ENCODE measurements at regions not wholly inside any gene's neighbourhood (a gene's known extent, or its start where the extent isn't known, plus 50 kb on each side); places are given as distances from the start of the nearest gene placed in this dataset.

DNA sequence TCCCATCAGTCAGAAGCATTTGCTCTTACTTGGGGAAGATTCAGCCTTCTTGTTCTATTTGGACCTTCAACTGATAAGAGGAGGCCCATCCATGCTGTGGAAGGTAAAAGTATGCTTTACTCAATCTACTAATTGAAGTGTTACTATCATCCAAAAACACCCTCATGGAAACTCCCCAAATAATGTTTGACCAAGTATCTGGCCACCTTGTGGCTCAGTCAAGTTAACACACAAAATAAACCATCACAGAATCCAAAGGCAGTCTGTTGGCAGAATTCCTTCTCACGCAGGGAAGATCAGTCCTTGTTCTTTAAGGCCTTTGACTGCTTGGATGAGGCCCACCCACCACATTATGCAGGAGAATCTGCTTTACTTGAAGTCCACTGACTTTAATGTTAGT, 531.2 kb upstream of the SMIM21 start:
- no peak overlapping the region for H3K27ac Mint-ChIP-seq
- no peaks in the 10 kb centered on the region for H3K4me1 Mint-ChIP-seq (ENCODE audit: low read depth)
- H3K36me3 Mint-ChIP-seq (ENCODE audit: low read depth): no peaks in the 10 kb centered on the region
- no peaks in the 10 kb centered on the region for H3K27me3 Mint-ChIP-seq
- peaks cover 7% of the 10 kb centered on the region for H3K9me3 Mint-ChIP-seq
- intact Hi-C loops (cut with micrococcal nuclease): no loop called here
- H3K4me3 Mint-ChIP-seq: no peak overlapping the region

DNA sequence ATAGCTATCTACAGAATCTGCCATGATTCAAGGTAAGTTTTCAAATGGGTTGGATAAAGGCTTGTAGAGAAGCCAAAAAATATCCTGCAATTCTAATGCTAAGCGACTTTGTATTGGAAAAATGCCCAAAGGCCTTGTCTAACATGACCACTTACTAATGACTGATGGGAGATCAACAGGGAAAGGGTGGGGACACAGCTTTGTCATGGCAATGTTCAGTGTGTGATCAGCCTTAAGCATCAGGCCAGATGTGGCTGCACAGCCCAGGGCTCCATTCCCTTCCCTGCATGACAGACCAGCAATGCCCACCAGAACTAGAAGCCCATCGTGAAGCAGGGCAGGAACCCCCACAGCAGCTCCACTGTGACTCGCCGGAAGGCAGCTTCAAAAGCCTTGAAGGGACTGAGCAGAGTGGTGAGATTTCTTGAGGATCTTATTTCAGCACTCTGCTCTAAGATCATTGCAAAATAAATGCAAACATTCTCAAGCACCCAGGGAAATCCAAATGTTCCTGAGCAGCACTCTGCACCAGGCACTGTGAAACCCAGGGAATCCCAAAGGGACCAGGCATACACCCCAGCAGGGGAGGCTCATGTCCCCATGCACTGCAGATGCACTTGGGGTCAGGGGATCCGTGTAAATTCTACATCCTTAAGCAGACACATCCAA, 517.9 kb upstream of the SMIM21 start:
- Mint-ChIP-seq H3K4me3 (no peak overlapping the region), H3K27ac (no peak overlapping the region), H3K4me1 (ENCODE audit: low read depth) (no peaks in the 10 kb centered on the region)

DNA sequence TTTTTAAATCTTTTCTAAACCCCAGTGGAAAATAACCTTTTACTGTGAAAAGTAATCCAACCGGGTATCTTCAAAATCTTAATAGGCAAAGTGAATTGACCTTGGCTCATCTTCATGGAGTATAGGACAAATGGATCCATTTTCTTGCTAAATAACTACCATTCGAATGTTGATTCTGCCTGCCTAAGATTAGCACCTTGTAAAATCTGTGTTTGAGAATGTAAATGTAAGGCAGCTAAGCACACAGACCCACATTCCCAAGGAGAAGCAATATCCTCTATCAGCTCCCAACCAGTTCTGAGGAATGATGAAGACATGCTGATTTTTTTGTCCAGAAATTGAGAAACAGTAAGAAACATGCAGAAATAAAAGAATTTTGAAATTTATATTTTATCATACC, 509.8 kb upstream of the SMIM21 start:
- no peaks in the 10 kb centered on the region for H3K27me3 Mint-ChIP-seq
- H3K4me3 Mint-ChIP-seq: no peak overlapping the region
- peaks cover 7% of the 10 kb centered on the region for H3K9me3 Mint-ChIP-seq
- H3K27ac Mint-ChIP-seq: no peak overlapping the region
- intact Hi-C loops (cut with micrococcal nuclease): no loop called here
- no peaks in the 10 kb centered on the region for H3K4me1 Mint-ChIP-seq (ENCODE audit: low read depth)
- no peaks in the 10 kb centered on the region for H3K36me3 Mint-ChIP-seq (ENCODE audit: low read depth)

More for the DNA sequence above, 517.9 kb upstream of the SMIM21 start:
- no peaks in the 10 kb centered on the region for H3K36me3 Mint-ChIP-seq (ENCODE audit: low read depth)
- intact Hi-C loops (cut with micrococcal nuclease): no loop called here
- no peaks in the 10 kb centered on the region for H3K27me3 Mint-ChIP-seq
- peaks cover 40% of the 10 kb centered on the region for H3K9me3 Mint-ChIP-seq

DNA sequence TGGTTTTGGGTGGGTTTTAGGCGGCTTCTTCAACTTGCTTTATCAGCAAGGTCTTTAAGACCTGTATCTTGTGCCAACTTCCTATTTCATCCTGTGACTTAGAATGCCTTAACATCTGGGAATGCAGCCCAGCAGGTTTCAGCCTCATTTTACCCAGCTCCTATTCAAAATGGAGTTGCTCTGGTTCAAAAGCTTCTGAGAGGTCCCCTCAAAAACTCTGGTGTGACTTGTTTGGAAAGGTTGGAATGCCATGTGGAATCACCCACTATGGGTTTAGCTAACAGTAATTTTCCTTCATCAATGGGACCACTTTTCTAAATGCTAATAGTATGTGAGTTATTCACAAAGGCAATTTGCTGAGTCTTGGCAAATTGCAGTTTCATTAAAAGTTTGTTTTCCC, 509.4 kb upstream of the SMIM21 start:
- H3K4me1 Mint-ChIP-seq (ENCODE audit: low read depth): no peaks in the 10 kb centered on the region
- intact Hi-C loops (cut with micrococcal nuclease): no loop called here
- no peak overlapping the region for H3K27ac Mint-ChIP-seq
- H3K4me3 Mint-ChIP-seq: no peak overlapping the region
- no peaks in the 10 kb centered on the region for H3K36me3 Mint-ChIP-seq (ENCODE audit: low read depth)
- H3K27me3 Mint-ChIP-seq: no peaks in the 10 kb centered on the region
- peaks cover 7% of the 10 kb centered on the region for H3K9me3 Mint-ChIP-seq

DNA sequence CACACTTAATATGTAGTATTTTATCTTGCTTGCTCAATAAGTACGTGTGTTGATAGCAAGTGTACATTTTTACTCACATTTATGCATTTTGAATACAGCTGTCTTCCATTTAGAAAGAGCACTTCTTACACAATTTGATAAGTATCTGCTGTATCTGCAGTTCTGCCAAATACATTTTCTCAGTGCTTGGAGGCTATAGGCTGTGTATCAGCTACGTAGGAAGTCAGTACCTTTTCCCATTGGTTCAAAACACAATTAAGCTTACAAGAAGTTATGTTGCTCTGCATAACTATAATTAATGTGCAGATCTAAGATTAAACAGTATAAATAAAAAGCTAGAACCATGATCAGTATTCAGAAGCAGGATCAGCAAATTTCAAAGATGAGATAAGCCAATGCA, 503.6 kb upstream of the SMIM21 start:
- no peak overlapping the region for H3K4me3 Mint-ChIP-seq
- intact Hi-C loops (cut with micrococcal nuclease): no loop called here
- H3K4me1 Mint-ChIP-seq (ENCODE audit: low read depth): no peaks in the 10 kb centered on the region
- H3K27me3 Mint-ChIP-seq: no peaks in the 10 kb centered on the region
- H3K9me3 Mint-ChIP-seq: peaks cover 4% of the 10 kb centered on the region
- no peaks in the 10 kb centered on the region for H3K36me3 Mint-ChIP-seq (ENCODE audit: low read depth)
- H3K27ac Mint-ChIP-seq: no peak overlapping the region

DNA sequence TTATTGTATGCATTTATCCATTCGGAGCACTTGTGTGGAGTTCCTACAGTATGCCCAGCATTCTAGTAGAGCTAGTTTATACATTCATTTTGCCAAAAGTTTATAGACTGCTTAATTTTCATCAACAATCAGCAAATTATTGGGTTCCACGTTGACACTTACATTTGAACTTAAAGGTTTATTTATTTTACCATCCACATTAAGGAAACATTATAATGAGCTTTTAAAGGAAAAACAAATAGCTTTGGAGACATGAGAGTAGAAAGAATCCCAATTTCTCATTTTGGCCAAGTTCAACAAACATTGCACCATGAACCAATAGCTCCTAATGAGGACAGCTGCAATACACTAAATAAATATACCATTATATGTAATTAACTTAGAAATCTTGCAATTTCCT, 501.2 kb upstream of the SMIM21 start:
- Mint-ChIP-seq H3K4me1 (ENCODE audit: low read depth) (no peaks in the 10 kb centered on the region), H3K4me3 (no peak overlapping the region), H3K36me3 (ENCODE audit: low read depth) (no peaks in the 10 kb centered on the region), H3K9me3 (no peaks in the 10 kb centered on the region), H3K27ac (no peak overlapping the region), H3K27me3 (no peaks in the 10 kb centered on the region)
- intact Hi-C loops (cut with micrococcal nuclease): no loop called here

DNA sequence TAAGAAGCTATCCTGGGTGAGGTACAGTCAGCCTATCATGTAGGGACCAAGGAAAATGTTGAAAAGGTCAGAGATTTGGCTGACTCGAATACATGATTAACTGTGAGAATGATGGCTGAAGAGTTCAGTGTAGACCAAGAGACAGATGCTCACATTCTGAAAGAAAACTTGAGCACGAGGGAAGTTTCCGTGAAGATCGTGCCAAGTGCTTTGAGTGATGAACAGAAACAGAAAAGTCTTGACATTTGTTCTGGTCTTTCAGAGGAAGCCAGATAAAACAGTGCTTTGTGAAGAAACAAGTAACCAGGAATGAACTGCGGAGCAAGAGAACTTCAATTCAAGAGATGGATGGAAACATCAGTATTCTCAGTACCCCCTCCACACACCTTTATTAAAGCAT, 500.3 kb upstream of the SMIM21 start:
- H3K27me3 Mint-ChIP-seq: no peaks in the 10 kb centered on the region
- no peak overlapping the region for H3K4me3 Mint-ChIP-seq
- H3K9me3 Mint-ChIP-seq: no peaks in the 10 kb centered on the region
- H3K4me1 Mint-ChIP-seq (ENCODE audit: low read depth): no peaks in the 10 kb centered on the region
- no peaks in the 10 kb centered on the region for H3K36me3 Mint-ChIP-seq (ENCODE audit: low read depth)
- intact Hi-C loops (cut with micrococcal nuclease): no loop called here
- no peak overlapping the region for H3K27ac Mint-ChIP-seq

DNA sequence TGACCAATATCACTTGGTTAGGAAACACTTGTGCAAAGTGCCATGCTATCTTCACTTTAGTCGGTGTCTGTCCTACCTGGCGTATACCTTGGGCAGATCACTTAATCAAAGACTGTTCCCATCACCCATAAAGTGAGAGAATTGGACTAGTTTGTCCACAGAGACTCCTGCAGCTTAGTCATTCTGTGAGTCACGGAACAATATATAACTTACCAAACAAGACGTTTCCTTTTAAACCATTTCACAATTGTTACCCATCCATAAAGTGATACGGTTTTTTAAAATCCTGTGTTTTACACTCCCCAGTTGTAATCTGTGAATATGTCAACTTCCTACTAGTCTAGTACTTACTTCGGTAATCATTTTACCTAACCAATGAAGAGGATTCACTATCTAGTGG, 499.3 kb upstream of the SMIM21 start:
- Mint-ChIP-seq H3K36me3 (ENCODE audit: low read depth) (no peaks in the 10 kb centered on the region), H3K27me3 (no peaks in the 10 kb centered on the region), H3K4me3 (no peak overlapping the region), H3K27ac (no peak overlapping the region), H3K9me3 (no peaks in the 10 kb centered on the region), H3K4me1 (ENCODE audit: low read depth) (no peaks in the 10 kb centered on the region)
- intact Hi-C loops (cut with micrococcal nuclease): no loop called here

DNA sequence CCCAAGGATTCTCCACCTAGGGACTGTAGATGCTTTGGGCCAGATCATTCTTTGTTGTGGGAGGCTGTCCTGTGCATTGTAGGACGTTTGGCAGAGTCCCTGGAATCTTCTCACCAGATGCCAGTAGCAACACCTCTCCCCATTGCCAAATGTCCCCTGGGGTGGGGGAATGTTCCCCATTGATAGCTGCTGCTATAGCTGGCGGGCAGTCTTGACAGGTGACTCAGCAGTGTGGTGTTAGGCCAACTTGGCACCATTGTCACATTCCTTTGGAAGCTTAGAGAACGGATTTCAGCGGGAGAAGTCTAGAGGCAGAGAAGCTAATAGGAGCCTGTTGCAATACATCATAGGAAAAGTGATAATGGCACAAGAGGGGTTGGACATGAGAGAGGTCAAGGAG, 495.7 kb upstream of the SMIM21 start:
- no peaks in the 10 kb centered on the region for H3K27me3 Mint-ChIP-seq
- no peak overlapping the region for H3K4me3 Mint-ChIP-seq
- intact Hi-C loops (cut with micrococcal nuclease): no loop called here
- H3K9me3 Mint-ChIP-seq: no peaks in the 10 kb centered on the region
- H3K36me3 Mint-ChIP-seq (ENCODE audit: low read depth): no peaks in the 10 kb centered on the region
- H3K4me1 Mint-ChIP-seq (ENCODE audit: low read depth): no peaks in the 10 kb centered on the region
- H3K27ac Mint-ChIP-seq: no peak overlapping the region

DNA sequence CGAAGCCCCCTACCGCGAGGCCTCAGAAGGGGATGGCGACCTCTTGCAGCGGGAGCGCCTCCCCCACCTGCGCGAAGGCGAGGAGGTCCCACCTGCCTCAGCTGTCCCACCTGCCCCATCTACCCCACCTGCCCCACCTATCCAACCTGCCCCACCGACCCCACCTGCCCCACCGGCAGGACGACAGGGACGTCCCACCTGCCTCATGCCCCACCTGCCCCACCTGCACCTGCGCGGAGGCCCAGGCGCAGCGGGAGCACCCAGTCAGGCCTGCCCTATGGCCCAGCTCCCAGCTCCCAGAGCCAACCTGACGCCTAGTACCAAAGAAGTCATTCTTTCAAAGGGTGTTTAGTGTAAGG, 489.1 kb upstream of the SMIM21 start:
- Mint-ChIP-seq H3K36me3 (ENCODE audit: low read depth) (no peaks in the 10 kb centered on the region), H3K27me3 (peaks cover 26% of the 10 kb centered on the region), H3K4me3 (no peak overlapping the region), H3K4me1 (ENCODE audit: low read depth) (no peaks in the 10 kb centered on the region), H3K9me3 (no peaks in the 10 kb centered on the region), H3K27ac (no peak overlapping the region)
- intact Hi-C loops (cut with micrococcal nuclease): no loop called here

DNA sequence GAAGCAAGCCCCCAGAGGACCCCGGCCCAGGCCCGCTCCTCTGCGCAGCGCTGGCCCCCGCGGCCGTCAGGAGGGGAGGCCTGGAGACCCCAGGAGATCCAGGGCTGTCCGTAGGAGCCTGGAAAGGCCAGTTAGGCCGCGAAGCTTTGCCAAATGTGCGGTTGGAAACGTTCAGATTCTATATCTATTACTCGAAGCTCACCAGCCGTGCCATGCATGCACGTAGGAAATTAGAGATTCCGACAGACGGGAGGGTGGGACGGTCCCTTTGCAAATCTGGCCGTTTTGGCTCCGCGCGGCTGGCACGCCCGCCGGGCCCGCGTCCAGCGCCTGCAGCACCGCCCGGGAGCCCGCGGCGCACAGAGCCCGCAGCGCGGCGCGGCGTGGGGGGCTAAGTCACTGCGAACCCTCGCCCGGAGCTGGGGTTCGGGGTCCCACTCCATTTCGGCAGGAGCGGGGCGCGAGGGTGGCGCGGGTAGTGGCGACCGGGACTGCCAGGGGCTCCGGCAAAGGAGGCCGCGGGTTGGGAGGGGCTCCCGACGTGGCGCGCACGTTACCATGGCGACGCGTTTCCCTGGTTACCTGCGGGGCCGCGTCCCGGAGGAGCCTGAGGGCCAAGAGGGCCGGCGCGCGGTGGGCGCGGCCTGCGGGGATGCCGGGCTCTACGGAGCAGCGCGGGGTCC, 488.6 kb upstream of the SMIM21 start:
- H3K36me3 Mint-ChIP-seq (ENCODE audit: low read depth): no peaks in the 10 kb centered on the region
- no peak overlapping the region for H3K27ac Mint-ChIP-seq
- no peaks in the 10 kb centered on the region for H3K4me1 Mint-ChIP-seq (ENCODE audit: low read depth)
- peaks cover 26% of the 10 kb centered on the region for H3K27me3 Mint-ChIP-seq
- no peaks in the 10 kb centered on the region for H3K9me3 Mint-ChIP-seq
- intact Hi-C loops (cut with micrococcal nuclease): no loop called here
- no peak overlapping the region for H3K4me3 Mint-ChIP-seq

DNA sequence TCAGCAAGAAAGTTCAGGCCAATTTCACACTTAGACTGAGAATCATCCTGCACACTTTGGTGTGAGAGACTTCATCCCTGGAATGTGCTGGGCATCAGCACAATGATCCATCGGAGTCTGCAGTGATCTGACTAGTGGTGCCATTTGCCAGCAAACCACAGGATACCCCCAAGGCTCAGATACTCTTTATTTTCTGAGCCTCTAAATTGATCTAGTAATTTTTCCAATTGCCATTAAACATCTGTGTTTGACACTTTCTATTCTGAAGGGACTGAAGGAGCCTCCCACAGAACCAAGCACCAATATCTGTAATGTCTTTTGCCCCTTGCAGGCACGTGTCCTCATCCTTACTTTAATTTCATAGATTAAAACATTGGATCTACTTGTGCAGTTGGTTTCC, 485.3 kb upstream of the SMIM21 start:
- H3K27me3 Mint-ChIP-seq: peaks cover 25% of the 10 kb centered on the region

DNA sequence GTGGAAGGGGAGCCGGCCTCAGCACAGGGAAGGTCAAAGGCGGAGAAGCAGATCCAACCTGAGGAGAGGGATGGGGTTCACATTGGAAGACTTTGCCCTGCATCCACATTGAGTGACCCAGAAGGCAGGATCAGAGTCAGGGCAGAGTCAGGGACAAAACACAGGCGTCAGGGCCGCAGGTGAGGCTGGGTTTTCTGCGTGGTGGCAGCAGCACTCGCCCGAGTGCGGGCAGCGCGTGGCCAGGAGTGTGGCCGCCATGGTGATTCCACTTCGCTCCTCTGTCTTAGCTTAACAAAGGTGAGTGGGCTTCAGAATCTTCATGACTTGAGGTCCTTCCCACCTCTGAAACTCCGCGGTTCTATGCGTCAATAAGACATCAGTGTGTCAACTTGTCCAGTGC, 476.9 kb upstream of the SMIM21 start:
- no peaks in the 10 kb centered on the region for H3K4me1 Mint-ChIP-seq (ENCODE audit: low read depth)
- intact Hi-C loops (cut with micrococcal nuclease): no loop called here
- H3K36me3 Mint-ChIP-seq (ENCODE audit: low read depth): no peaks in the 10 kb centered on the region
- no peaks in the 10 kb centered on the region for H3K9me3 Mint-ChIP-seq
- no peaks in the 10 kb centered on the region for H3K27me3 Mint-ChIP-seq
- H3K4me3 Mint-ChIP-seq: no peak overlapping the region
- H3K27ac Mint-ChIP-seq: no peak overlapping the region

More for the DNA sequence above, 485.3 kb upstream of the SMIM21 start:
- no peak overlapping the region for H3K4me3 Mint-ChIP-seq
- H3K27ac Mint-ChIP-seq: no peak overlapping the region
- H3K9me3 Mint-ChIP-seq: no peaks in the 10 kb centered on the region
- intact Hi-C loops (cut with micrococcal nuclease): no loop called here
- no peaks in the 10 kb centered on the region for H3K36me3 Mint-ChIP-seq (ENCODE audit: low read depth)
- H3K4me1 Mint-ChIP-seq (ENCODE audit: low read depth): no peaks in the 10 kb centered on the region

DNA sequence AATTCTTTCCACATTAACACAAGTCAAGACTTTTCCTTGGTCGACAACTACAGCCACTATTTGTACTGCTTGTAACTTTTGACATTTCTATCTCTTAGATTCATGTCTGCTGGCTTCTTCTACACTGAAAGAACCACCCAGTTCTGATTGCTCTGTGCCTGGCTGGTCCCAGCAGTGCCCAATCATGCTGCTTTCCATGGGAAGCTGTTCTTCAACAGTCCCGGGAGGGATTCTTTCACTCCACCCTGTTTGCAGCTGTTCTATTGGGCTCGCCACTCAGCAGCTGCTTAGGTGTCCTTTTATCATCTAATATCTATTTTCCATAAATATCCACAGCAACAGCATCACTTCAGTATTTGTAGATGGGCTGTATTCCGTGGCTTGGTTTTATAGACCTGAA, 471.1 kb upstream of the SMIM21 start:
- Mint-ChIP-seq H3K36me3 (ENCODE audit: low read depth) (no peaks in the 10 kb centered on the region), H3K4me1 (ENCODE audit: low read depth) (no peaks in the 10 kb centered on the region)
- intact Hi-C loops (cut with micrococcal nuclease): no loop called here

DNA sequence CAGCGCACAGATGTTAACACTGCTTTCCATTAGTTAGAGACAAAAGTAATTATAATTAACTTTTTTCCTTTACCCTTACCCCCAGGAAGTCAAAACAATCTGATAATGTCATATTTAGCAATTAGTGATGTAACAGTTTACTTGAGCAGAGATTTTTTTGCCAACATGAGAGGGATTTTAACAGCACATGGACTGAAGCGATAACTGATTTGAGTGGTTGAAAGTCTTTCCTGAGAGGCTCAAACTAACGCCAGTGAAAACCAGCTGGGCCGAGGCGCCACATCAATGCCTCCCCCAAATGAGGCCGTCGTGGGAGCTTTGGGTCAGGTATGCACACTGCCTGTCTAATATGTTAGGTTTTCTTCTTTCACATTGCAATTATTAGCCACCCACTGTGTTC, 469.9 kb upstream of the SMIM21 start:
- H3K9me3 Mint-ChIP-seq: no peaks in the 10 kb centered on the region
- H3K27me3 Mint-ChIP-seq: no peaks in the 10 kb centered on the region
- H3K27ac Mint-ChIP-seq: no peak overlapping the region
- H3K36me3 Mint-ChIP-seq (ENCODE audit: low read depth): no peaks in the 10 kb centered on the region
- intact Hi-C loops (cut with micrococcal nuclease): no loop called here
- no peaks in the 10 kb centered on the region for H3K4me1 Mint-ChIP-seq (ENCODE audit: low read depth)
- no peak overlapping the region for H3K4me3 Mint-ChIP-seq

More for the DNA sequence above, 471.1 kb upstream of the SMIM21 start:
- no peak overlapping the region for H3K4me3 Mint-ChIP-seq
- H3K27me3 Mint-ChIP-seq: no peaks in the 10 kb centered on the region
- no peak overlapping the region for H3K27ac Mint-ChIP-seq
- no peaks in the 10 kb centered on the region for H3K9me3 Mint-ChIP-seq
